T follicular helper cell (primary cell): ENCODE measurements at regions not wholly inside any gene's neighbourhood (a gene's known extent, or its start where the extent isn't known, plus 50 kb on each side); places are given as distances from the start of the nearest gene placed in this dataset.

Experiments used
- DNase-seq: peaks from one replicate; pipeline ENCODE4 v3.0.0-alpha.2; 2020; ENCODE audit warnings: low read depth

DNA sequence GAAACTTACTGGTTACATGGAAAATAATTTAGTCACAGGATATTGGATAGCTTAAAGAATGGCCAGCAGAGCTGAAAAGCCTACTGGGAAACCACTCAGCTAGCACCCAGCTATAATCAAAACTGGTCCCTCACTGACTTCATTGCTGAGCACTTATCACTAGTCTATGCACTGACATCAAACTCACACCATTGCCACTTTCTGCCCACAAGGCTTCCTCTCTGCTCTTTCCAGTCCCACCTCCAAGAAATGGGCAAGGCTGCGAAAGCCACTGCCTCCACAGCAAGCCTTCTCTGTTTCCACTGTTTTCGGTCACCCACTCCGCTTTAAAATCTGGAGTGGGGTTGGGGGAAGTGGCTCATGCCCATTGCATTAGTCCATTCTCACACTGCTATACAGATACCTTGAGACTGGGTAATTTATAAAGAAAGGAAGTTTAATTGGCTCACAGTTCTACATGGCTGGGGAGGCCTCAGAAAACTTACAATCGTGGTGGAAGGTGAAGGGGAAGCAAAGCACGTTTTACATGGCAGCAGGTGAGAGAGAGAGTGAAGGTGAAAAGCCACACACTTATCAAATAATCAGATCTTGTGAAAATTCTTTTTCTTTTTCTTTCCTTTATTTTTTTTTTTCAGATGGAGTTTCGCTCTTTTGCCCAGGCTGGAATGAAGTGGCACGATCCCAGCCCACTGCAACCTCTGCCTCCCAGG lies 77.0 kb upstream of the CERS6 start:
- no peak for DNase-seq

DNA sequence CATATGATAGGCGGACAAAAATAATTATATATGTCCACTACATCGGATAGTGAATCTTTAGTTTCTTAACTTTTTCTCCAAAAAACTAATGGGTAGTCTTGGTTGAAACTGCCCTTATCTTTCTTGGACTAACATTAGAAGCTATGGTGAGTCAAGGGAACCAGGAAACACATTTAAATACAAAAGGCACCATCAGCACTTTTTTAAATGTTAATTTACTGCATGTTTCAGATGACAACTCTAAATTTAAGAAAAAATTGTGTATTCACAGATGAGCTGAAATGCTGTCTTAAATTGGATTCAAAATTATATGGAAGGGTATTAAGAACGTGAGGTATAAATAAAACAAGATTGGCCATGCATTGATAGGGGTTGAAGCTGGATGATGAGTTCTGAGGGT lies 75.6 kb upstream of the CERS6 start:
- no peak for DNase-seq

DNA sequence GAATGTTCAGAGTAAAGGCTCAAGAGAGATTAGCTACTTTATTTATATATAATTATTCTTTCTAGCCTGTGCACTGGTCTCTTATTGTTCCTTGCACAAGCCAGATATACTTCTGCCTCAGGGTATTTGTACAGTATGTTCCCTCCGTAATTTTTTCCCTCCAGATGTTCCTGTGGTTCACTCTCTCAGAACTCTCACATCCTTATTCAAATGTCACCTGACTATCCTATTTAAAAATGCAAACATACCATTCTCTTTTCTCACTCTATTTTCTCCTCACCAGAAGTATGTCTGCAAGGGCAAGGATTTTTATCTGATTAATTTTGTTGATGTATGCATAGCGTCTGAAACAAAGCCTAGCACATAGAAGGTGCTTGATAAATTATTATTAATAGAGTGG lies 64.0 kb upstream of the CERS6 start:
- no peak for DNase-seq

DNA sequence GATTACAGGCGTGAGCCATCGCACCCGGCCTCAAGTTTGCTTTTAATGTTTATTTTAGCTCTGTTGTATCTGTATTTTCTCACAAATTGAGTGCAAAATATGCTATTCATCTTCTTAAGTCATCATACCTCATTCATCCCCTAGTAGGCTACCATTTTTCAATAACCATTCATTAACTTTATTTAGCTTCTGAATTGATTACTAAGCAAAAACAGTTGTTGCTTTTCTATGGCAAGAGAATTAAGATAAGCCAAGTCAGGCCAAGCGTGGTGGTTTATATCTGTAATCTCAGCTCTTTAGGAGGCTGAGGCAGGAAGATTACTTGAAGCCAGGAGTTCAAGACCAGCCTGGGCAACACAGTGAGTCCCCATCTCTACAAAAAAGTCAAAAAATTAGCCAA lies 63.3 kb upstream of the CERS6 start:
- no peak for DNase-seq

DNA sequence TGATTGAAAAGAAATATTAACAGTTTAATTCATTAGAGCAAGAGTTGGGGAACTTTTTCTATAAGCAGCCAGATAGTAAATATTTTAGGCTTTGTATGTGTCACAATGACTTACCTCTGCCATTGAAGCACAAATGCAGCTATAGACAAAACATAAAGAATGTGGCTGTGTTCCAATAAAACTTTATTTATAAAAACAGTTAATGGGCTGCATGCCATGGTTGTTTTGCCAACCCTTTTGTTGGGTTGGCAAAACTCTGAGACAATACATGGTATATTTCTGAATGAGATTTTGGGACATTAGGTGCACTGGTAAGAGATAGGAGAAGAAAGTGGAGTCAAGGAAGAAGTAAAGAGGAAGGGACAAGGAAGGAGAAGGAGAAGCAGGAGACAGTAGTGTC lies 61.8 kb upstream of the CERS6 start:
- DNase-seq: no peak

DNA sequence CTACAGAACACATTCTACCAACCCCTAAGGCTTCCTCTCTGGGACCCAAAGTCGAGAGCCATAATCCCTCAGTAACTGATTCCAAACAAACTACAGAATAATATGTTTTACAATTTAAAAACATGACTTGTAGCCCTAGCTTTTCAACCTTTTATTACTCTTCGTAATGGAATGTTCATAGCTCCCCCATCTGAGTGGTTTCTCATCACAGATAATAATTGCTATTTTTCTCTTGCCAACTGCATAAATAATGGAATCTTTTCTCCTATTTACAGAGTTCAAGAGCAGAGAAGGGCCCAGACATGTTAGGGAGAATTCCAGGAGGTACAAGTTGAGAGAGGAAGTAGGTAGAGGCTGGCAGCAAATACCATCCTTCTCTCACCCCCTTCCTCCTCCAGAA lies 59.9 kb upstream of the CERS6 start:
- DNase-seq: no peak

DNA sequence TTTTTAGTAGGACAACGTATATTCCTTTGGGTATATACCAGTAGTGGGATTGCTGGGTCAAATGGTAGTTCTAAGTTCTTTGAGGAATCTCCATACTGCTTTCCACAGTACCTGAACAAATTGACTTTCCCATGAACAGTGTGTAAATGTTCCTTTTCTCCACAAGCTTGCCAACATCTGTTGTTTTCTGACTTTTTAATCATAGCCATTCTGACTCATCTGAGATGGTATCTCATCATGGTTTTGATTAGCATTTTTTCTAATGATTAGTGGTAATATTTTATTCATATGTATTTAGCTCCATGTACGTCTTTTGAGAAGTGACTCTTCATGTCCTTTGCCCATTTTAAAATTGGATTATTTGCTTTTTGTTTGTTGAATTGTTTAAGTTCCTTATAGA lies 58.4 kb upstream of the CERS6 start:
- DNase-seq: no peak

DNA sequence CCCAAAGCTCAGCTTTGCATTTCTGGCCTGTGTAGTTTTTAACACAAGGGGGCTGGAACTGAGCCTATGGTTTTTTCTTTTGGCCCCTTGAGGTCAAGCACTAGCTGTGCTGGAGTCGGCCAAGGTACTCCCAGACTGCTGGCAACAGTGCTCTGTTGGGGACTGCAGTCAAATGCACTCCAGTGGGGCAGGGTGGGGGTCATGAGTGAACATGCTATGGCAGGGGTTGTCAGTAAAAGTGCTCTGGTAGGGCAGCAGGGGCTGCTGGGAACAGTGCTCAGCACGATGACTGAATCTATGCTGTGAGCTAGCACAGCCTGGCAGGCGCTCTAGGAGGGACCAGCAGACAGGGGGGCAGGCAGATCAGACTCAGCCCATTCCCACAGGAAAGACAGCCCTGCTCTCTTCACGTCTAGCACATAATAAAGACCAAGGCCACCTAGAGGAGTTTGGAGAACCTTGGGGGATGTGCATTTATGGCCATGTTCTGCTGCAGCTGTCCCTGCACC lies 55.0 kb upstream of the CERS6 start:
- no peak for DNase-seq

DNA sequence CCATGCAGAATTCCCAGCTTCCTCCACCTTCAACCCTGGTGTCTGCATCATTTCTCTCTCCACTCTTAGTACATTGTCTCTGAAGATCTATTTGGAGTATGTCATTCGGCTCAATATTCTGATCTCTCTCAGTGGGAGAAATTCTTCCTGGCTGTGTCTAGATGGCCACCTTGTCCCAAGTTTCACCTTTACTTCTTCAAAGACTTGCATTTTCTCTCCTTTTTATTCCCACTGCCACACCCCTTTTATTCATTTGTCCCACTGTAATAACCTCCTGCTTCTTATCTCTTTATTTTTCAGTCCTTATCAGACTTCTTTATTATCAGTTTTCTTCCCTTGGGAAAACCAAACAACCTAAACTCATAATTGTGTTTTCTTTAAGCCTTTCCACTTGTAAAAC lies 54.3 kb upstream of the CERS6 start:
- no peak for DNase-seq

DNA sequence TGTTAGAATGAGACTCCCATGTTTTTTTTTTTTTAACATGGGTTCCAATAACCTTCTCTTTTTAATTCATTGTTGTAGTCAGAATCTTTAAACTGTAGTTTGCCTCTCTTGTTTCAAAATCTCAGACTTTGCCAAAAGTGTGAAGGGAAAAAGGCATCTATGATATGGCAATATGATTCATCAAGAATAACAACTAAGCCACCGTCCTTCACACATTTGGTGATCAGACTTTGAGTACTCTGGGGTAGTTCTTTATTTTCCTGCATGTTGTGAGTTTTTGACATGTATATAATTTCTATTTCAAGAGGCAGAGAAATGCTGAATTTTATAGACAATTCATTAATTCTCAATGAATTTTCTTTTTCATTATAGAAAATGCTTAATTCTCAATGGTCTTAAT lies 53.5 kb upstream of the CERS6 start:
- DNase-seq: no peak

DNA sequence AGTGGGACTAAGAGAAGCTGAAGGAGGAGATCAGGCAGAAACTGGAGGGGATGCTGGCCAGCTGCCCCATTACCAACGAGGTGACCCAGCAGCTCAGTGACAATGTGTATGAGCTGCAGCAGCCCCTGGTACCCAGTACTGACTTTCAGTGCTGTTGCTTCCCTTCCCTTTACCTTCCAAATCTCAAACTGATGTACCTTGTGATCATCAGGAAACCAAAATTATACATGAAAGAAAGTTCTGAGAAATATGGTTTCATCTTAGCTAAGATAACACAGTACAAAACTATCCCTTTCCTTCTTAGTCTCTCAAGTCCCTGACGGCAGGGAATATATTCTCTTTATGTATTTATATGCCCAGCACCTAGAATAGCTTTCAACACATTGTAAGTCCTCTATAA lies 52.3 kb upstream of the CERS6 start:
- no peak for DNase-seq

DNA sequence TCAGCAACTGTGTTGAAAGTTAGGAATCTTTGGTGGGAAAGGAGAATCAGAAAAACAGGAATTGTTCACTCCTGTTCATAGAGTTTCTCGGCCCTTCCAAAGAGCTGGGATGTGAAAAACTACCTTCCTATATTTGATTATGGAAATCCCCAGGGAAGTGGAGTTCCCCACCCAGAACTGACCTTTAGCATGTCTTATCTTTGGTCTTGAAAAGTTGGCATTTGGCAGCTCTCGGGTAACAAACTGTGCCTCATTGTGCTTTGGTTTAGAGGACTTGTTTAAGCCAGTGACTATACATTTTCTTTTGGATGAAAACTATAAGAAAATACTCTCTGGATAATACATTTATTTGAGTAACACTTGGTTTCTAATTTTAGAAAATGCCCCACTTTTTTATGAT lies 51.3 kb upstream of the CERS6 start:
- DNase-seq: no peak
